ENCODE measurements at regions not wholly inside any gene's neighbourhood (a gene's known extent, or its start where the extent isn't known, plus 50 kb on each side); places are given as distances from the start of the nearest gene placed in this dataset.

DNA sequence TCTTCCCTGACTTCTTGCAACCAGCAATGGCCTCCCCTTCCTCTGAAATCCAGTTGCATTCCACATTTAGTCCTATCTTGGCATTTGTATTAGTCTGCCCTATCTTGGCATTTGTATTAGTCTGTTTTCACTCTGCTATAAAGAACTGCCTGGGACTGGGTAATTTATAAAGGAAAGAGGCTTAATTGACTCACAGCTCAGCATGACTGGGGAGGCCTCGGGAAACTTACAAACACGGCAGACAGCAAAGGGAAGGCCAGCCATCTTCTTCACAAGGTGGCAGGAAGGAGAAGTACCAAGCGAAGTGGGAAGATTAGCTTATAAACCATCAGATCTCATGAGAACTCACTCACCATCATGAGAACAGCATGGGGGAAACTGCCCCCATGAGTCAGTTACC lies 234.5 kb upstream of the COPS8 start:
- intact Hi-C loops (cut with micrococcal nuclease): no loop called here

DNA sequence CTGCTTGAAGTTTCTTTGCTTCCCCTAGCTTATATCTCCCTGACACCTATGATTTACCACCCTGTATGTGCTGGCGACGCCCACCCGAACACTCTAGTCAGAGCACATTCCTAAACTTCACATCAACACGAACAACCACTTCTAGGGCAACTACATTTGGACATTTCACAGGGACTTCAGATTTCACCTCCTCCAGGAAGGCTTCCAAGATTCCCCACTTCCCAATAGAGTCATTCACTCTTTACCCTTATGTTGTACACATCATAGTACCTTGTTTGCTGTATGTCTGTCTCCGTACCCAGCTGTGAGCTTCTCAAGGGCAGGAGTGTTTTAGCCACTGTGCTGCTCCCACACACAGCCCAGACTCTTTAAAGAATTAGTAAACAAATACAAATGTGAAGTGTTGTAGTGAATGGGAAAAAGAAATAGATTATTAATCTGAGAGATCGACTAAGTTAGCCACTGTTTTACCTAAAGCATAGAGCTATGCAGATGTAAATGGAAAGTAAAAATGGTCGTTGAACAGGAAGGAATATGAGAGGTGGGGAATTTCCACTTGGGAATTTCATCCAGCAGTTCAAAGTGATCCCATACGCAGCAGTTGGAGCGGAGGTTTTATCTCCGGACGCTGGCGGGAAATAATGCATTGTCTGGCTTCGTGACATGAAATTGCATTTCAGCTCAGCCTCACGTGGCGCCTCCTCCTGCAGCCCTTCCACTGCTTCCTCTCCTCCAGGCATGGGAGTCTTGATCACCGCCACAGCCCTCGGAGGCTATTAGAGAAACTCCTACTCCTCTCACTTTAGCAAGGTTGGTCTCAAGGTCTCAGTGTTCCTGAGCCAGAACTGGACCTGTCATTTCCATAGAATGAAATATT lies 233.4 kb upstream of the COPS8 start:
- intact Hi-C loops (cut with micrococcal nuclease): no loop called here

DNA sequence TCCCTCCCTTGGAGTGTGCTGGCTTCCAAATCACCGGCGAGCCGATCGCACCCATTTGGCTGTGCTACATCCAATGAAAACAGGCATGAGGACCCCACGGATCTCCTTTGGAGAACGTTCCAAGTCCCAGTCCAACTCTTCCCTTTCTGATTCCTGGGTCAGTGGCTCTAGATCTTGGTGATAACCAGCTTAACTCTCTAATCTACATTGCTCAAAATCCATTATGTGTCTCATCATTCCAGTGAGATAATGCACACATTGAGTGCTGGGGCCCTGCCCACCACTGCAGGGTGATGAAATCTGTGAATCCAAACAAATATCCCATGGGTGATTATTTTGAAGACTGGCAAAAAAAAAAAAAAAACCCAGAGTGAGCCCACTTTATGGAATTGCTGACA lies 232.7 kb upstream of the COPS8 start:
- intact Hi-C loops (cut with micrococcal nuclease): no loop called here

DNA sequence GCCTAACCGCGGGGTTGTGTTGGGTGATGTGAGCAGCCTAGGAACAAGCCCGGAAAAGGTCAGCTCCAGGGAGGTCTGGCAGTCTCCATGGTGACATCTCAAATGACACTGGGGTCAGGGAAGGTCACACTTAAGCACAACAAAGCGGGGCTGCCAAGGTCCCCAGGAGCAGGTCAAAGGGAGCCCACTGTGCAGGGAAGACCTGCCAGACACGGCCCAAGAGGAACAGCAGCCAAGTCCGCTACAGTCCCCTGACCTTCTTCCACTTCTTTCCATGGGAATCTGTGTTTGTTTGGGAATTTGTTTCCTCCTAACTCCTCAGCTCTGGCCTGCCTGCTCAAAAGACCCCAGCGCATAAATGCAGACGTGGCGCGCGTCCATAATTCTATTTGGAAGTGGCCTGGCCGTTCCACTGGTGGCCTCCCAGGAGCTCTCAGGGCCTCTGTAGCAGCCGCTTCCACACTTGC lies 232.1 kb upstream of the COPS8 start:
- intact Hi-C loops (cut with micrococcal nuclease): no loop called here

DNA sequence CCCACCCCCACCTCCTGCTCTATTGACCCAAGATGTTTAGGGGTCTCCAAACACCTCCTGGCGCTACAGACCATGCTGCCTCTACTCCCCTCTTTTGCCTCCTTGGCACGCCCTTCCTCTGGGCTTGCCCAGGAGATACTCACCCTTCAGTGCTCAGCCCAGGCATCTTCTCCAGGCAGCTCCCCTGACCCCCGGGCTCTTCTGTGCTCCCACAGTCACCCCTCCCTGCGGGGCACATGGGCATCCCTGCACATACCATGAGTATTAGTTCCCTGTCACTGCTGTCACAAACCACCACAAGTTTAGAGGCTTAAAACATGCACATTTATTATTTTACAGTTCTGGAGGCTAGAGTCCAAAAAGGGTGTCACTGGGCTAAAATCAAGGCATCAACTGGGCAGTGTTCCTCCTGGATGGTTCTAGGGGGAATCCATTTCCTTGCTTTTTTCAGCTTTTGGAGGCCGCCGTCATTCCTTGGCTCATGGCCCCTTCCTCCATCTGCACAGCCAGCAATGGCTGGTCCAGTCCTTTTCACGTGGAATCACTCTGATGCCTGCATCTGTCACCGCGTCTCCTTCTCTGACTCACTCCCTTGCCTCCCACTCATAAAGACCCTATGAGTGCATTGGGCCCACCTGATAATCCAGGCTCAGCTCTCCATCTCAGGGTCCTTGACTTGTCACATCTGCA lies 230.4 kb upstream of the COPS8 start:
- intact Hi-C loops (cut with micrococcal nuclease): no loop called here

DNA sequence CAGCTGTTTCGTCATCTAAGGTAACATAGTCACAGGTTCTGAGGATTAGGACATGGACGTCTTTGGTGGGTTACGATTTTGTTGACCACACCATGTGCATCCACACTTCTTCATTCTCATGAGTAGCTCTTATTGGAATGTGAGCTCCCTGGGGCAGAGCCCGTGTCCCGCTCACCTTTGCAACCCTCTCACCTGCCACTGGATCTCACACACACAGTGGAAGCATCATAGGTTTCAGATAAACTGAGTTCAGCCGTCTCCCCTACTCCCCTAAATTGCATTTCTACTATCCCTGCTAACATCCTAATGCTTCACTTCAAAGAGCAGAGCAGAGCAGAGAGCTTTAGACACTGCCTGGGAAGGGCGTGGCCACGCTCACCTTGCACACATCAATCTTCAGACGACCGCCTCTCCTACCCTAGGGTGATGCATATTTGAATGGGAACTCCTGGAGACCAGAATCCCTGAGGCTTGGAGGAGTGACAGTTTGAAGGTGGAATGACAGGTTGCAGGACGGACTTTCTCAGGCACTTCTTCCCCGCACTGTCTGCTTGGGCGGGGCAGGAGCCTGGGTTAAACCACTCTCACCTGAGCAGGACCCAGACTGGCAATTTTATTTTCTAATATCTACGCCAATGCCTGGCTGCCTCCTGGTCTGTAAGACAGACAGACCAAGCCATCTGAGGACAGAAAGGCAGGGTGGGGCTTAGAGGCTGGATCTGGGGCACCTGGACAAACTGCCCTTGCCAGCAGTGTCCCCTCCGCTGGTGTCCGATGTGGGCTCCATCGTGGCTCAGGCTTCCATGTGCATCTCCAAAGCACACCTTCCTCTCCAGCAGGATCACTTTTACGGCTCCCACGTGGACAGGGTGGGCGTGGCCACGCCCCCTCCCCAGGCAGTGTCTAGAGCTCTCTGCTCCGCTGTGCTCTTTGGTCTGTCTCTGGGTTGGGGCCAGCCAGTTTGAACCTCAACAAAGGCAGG lies 229.5 kb upstream of the COPS8 start:
- intact Hi-C loops (cut with micrococcal nuclease): no loop called here

DNA sequence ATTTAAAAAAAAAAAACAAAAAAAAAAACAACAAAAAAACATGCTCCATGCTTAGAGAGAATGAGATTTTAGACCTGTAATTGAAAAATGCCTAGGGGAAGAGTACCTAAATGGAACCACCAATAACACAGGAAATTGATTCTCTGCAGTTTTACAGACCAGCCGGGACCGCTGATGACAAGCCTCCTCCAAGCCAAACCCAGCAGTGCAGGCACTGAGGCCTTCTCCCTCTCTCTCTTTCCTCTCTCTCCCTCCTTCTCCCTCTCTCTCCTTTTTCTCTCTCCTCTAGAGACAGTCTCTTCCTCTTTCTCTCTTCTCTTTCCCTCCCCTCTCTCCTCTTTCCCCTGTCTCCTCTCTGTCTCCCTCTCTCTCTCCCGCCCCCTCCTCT lies 228.8 kb upstream of the COPS8 start:
- intact Hi-C loops (cut with micrococcal nuclease): no loop called here

DNA sequence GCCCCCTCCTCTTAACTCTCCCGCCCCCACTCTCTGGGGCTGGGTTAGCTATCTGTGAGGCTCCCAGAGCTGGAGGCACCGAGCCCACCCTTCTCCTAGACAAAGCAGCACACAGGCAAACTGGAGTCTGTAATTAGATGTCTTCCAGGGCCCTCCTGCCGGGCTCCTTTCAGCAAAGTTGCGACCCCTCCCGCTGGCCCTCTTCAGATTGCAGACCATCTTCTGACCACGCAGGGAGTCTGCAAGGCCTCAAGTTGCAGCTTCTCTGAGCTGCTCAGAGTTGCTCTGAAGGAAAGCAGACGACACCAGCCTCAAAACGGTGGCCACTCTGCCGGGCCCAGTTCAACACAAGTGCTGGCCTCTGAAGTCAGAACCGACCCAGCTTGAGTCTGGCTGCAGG lies 228.4 kb upstream of the COPS8 start:
- intact Hi-C loops (cut with micrococcal nuclease): no loop called here

DNA sequence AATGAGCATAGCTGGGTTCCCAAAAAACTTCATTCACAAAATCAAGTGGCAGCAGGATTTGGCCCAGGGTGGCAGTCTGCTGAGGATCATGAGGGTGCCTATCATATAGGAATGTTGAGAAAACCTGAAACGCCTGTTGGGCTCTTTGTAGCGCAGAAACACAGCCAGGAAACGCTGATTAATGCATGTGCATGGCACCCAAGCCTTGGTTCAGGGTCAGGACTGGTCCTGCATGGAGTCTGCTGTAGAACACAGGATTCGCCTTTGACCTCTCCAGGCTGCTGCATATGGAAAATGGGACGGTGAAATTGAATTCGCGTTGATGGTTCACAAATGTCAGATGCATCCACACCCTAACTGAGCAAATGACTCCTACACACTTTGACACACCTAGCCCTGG lies 227.9 kb upstream of the COPS8 start:
- intact Hi-C loops (cut with micrococcal nuclease): no loop called here

DNA sequence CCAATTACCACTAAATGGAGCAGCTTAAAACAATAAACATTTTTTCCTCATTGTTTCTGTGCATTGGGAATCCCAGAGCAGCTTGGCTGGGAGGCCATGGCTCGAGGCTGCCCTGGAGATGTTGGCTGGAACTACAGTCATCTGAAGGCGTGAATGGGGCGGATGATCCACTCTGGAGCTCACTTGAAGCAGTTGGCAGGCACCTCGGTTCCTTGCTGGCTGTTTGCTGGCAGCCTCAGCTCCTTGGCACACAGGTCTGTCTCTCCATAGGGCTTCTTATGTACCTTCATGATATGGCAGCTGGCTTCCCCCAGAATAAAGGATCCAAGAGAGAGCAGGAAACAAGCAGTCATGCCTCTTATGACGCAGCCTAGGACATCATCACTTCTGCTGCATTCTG lies 227.0 kb upstream of the COPS8 start:
- intact Hi-C loops (cut with micrococcal nuclease): no loop called here

DNA sequence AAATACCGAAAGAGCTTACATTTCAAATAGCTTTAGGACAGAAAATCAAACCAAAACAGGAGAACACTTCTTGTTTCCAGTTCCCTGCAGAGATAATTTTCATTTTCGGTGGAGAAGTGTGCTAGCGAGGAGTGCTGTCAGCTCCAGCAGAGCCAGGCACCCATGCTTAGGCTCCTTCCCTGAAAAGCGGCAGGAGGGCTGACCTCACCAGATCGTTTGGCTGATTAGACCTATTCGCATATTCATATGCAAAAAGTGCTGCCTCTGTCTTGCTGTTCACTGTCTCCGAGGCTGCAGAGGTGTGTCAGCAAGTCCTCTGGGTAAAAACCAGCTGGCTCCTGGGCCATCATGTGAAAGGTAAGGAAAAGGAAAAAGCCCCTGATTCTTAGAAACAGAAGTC lies 225.8 kb upstream of the COPS8 start:
- intact Hi-C loops (cut with micrococcal nuclease): no loop called here

DNA sequence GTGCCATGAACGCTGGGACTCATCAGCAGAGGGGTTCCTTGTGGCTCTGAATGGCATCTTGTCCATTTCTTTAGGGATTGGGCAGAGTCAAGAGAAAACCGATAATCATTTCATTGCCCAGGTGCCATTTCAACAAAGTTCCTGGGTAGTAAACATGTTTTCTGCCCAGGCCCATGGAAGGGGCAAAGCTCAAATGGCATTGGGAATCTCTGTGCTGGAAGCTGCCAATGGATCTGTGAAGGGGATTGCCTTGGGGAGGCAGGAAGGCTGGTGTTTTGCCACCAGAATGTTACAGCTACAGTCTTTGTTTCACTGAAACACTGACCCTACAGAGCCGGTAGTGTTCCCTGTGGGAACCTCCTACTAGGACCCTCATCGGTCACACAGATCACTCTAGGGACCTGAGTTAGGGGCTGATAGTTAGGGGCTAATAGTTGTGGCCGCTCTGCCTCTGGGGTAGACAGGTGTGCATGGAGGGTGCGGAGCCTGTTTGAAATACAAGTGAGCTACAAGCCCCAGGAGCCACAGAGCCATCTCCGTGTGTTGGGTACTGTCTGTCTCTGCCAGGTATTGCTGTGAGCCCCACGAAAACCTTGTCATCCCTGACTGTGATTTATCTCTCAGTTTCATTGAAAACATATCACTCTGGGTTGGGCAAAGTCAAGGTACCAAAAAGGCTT lies 224.4 kb upstream of the COPS8 start:
- intact Hi-C loops (cut with micrococcal nuclease): no loop called here

DNA sequence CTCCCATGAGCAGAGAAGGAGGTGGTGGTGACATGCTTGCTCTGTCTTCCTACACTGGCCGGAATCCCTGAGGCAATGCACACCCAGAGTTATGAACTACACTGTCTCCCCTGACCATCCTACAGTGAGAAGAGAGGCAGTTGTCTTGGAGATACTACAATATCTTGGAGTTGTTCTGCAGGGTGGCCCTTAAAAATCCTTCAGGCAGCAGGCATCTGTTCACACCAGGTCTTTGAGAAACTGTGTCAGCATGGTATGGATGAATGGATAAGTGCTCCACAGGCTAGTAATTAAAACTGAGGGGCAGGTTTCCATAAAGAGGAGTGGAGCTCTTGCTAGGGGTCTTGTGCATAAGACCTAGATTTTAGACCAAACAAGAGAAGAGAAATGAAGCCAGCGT lies 223.7 kb upstream of the COPS8 start:
- intact Hi-C loops (cut with micrococcal nuclease): no loop called here

DNA sequence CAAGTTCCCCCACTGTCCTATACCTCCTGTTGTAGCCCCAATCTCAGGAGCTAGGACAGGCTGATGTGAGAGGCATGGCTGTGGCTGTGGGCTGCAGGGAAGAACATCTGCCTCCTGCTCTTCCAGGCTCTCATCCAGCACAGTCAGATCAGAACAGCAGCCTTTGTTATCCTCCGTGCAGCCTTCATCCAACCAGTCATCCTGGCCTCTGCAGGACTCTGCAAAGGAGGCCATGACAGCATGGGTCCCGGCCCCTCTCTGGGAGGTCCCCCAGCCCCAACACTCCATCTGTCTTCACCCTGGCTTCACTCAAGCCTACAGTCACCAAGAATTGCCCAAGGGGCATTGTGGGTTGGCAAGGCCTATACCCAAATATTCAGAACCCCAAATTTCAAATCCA lies 223.2 kb upstream of the COPS8 start:
- intact Hi-C loops (cut with micrococcal nuclease): no loop called here

DNA sequence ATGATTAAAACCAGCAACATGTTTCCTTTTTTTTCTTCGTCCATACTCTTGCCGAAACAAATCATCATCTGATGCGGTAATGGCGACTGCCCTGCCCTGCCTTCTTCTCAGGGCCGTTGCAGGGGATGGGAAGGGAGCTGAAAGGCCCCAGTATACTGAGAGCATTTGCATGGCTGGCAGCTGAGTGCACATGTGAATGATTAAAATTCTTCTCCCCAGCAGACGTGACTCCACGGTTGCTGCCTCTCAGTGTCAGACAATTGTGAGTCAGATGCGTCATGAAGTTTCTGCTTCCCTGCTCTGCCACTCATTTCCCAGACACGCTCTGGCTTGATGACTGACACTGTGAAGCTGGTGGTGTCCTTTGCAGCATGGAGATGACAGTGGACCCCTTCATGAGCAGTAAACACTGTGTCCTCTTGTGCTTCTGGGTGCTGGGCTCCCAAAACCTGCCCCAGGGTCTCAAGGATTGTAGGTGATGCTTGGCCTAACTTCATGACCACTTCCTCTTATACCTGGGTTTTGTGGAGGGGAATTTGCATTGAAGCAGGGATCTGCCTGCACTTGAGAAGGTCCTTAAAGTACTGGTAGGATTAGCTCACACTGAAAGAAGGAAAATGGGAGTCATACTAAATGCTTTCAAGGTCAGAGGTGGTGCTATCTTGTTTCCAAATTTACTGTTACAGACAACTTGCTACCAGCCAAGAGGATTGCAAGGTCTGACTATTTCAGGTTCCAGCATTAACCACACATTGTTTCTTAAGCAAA lies 222.5 kb upstream of the COPS8 start:
- intact Hi-C loops (cut with micrococcal nuclease): no loop called here

DNA sequence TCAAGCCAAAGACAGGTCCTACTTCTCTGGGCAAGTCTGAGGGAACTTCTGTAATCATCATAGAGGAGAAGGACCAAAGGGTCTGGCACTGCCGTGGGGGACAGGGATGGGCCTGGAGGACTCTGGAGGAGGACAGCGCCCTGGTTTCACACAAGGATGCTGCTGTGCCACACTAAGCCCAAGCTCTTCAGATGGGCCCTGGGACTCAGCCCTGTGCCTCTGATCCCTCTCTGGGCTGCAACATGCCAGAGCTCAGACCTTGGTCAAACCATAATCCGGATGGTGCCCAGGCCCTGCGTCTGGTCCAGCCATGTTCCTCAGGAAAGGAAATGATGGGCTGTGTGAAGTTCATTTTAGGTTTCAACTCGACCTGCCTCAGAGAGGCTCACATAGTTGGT lies 222.0 kb upstream of the COPS8 start:
- intact Hi-C loops (cut with micrococcal nuclease): no loop called here

DNA sequence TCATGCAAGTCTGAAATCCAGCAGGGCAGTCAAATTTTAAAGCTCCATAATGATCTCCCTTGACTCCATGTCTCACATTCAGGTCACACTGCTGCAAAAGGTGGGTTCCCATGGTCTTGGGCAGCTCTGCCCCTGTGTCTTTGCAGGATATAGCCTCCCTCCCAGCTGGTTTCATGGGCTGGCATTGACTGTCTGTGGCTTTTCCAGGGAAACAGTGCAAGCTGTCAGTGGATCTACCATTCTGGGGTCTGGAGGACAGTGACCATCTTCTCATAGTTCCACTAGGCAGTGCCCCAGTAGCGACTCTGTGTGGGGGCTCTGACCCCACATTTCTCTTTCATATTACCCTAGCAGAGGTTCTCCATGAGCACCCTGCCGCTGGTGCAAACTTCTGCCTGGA lies 220.6 kb upstream of the COPS8 start:
- intact Hi-C loops (cut with micrococcal nuclease): no loop called here

DNA sequence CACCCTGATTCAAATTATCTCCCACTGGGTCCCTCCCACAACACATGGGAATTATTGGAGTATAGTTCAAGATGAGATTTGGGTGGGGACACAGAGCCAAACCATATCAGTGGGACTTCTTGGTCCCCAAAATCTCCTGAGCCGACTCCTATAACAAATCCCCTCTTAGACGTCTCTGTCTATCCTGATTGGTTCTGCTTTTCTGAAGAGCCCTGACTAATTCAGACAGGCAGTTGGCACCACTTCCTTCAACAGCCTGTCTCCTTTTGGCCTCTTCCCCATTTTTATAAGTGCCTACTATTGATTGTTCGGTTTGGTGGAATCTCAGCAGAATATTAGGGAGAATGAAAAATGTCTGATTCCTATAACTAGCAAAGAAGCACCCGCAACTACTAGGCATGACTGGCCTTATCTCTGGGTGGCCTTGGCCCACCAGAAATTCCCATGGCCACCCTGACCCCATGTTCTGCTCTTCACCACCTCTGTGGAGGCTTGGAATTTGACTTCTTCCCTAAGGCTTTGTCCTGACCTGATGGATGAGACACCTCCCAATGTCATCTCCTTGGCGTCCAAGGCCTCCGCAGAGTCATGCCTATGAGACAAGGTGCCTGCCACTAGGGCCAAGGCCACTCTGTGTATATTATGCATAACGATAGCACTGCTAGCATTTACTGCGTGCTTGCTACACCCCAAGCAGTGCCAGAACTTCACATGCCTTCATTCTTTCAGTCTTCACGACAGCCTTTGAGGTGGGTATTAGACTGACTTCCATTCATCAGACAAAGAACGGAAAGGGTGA lies 218.9 kb upstream of the COPS8 start:
- intact Hi-C loops (cut with micrococcal nuclease): no loop called here

DNA sequence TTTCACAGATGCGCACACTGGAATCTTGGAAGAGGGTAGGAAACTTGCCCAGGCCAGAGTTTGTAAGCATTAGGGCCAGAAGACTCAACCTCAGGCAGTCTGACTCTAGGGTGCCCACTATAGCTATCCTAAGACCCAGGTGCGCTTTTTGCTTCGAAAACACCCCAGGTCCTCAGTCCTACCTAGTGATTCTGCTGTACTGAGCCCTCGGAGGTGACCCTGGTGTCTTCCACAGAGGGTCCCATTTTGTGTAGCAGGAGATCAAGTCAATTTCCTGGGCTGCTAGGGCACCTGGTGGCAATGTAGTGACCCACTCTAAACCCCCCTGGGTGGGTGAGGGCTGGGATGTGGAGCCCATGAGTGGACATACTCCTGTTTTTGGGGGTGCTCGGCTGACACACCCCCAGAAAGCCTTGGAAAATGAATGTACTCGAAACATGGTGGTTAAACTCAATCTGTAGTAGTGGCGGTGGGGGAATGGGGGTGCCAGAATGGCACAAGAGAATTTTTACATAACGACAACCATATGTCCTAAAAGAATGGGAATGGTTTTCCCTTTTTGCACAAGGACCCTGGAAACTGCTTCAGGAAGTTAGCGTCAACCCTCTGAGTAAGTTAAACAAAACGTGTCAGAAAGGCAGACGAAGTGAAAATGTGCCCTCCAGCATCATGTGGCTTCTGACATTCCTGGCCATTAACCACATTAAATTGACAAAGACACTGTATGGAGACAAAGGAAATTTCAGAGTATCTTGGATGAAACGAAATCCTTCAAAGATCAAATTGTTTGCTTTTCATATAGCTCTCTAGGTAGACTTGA lies 218.0 kb upstream of the COPS8 start:
- intact Hi-C loops (cut with micrococcal nuclease): no loop called here
